IMR-90 (cell line): ENCODE measurements at regions not wholly inside any gene's neighbourhood (a gene's known extent, or its start where the extent isn't known, plus 50 kb on each side); places are given as distances from the start of the nearest gene placed in this dataset.
"Not testable (repeated sequence)": the region's sequence is repeated elsewhere in the genome, so short reads cannot be mapped to it uniquely, and the experiment has no call there.

ENCODE experiments used
- ATAC-seq: fragments of 200-7000 bp; cut with Tn5 transposase; 2 replicates; pipeline ENCODE4 v1.9.1; 2020; ENCODE audit warnings: low read depth, mild to moderate bottlenecking, moderate library complexity
- BruUV-seq: library from RNA; stranded (reverse); fragments of 400-500 nt; replicated peaks from 2 replicates; lab custom pipeline; 2021; lab: Mats Ljungman, UMichigan
- CTCF ChIA-PET: fragments of 300-600 bp; formaldehyde crosslinking; extraction: SDS; loops from one replicate; lab custom pipeline; 2021; ENCODE audit warnings: antibody characterized with exemption; lab: Yijun Ruan, JAX
- POLR2A ChIA-PET: fragments of 300-600 bp; sonication (Branson Sonifier 250); formaldehyde crosslinking; loops from one replicate; lab custom pipeline; 2022; ENCODE audit warnings: antibody characterized with exemption; ENCODE audit not compliant: unreplicated experiment; lab: Charles Lee
- DNase-seq: peaks from one replicate; pipeline ENCODE4 v3.0.0; 2013
- H2AFZ ChIP-seq: replicated peaks from 2 replicates; pipeline ENCODE3; 2013; ENCODE audit warnings: low read length, mild to moderate bottlenecking; ENCODE audit not compliant: poor library complexity
- H2AK5ac ChIP-seq: 2 replicates; pipeline ENCODE4 v1.6.1; 2013; ENCODE audit warnings: low read depth, low read length, inconsistent platforms
- H2AK9ac ChIP-seq: replicated peaks from 2 replicates; pipeline ENCODE3; 2013; ENCODE audit warnings: mild to moderate bottlenecking, low read depth, low read length, moderate library complexity; ENCODE audit not compliant: poor library complexity
- H2BK120ac ChIP-seq: 2 replicates; pipeline ENCODE4 v1.6.1; 2013; ENCODE audit warnings: low read depth, low read length, inconsistent platforms
- H2BK15ac ChIP-seq: 3 replicates; pipeline ENCODE4 v1.6.1; 2013; ENCODE audit warnings: low read depth, low read length, inconsistent platforms
- H2BK20ac ChIP-seq: 2 replicates; pipeline ENCODE4 v1.6.1; 2013; ENCODE audit warnings: low read depth, mild to moderate bottlenecking, inconsistent platforms, low read length, moderate library complexity
- H2BK5ac ChIP-seq: 2 replicates; pipeline ENCODE4 v1.6.1; 2013; ENCODE audit warnings: mild to moderate bottlenecking, low read depth, low read length, inconsistent platforms; ENCODE audit not compliant: poor library complexity, severe bottlenecking
- H3K14ac ChIP-seq: replicated peaks from 2 replicates; pipeline ENCODE4 v1.6.1; 2013; ENCODE audit warnings: low read depth, low read length, inconsistent platforms
- H3K18ac ChIP-seq: 2 replicates; pipeline ENCODE4 v1.6.1; 2013; ENCODE audit warnings: low read depth, low read length, control low read depth
- H3K23ac ChIP-seq: 2 replicates; pipeline ENCODE4 v1.6.1; 2013; ENCODE audit warnings: low read depth, low read length, inconsistent platforms
- H3K27ac ChIP-seq: 2 replicates; pipeline ENCODE4 v1.5.1; 2013; ENCODE audit warnings: mild to moderate bottlenecking, control low read depth, low read length; ENCODE audit not compliant: insufficient read depth
- H3K27me3 ChIP-seq: 2 replicates; pipeline ENCODE4 v1.6.1; 2013; ENCODE audit warnings: low read length; ENCODE audit not compliant: control insufficient read depth, insufficient read depth
- H3K36me3 ChIP-seq: 2 replicates; pipeline ENCODE4 v1.6.1; 2013; ENCODE audit warnings: low read length, mixed read lengths; ENCODE audit not compliant: control insufficient read depth, insufficient read depth
- H3K4ac ChIP-seq: 2 replicates; pipeline ENCODE4 v1.6.1; 2013; ENCODE audit warnings: low read depth, low read length, inconsistent platforms
- H3K4me1 ChIP-seq: 2 replicates; pipeline ENCODE4 v1.6.1; 2013; ENCODE audit warnings: low read length, mixed read lengths; ENCODE audit not compliant: control insufficient read depth, insufficient read depth
- H3K4me2 ChIP-seq: 2 replicates; pipeline ENCODE4 v1.6.1; 2013; ENCODE audit warnings: low read depth, mild to moderate bottlenecking, control low read depth, low read length, moderate library complexity
- H3K4me3 ChIP-seq: 2 replicates; pipeline ENCODE4 v1.5.1; 2013; ENCODE audit warnings: low read depth, mild to moderate bottlenecking, control low read depth, low read length, moderate library complexity; ENCODE audit not compliant: insufficient read depth
- H3K56ac ChIP-seq: 2 replicates; pipeline ENCODE4 v1.6.1; 2013; ENCODE audit warnings: low read length, inconsistent platforms; ENCODE audit not compliant: insufficient read depth; ENCODE audit errors: extremely low read depth
- H3K79me1 ChIP-seq, 2 experiments: 2 replicates each; pipeline ENCODE4 v1.6.1; 2013; ENCODE audit warnings: low read length in 2 of 2, inconsistent platforms in 1 of 2, low read depth in 1 of 2
- H3K9ac ChIP-seq: 2 replicates; pipeline ENCODE4 v1.6.1; 2013; ENCODE audit warnings: low read depth, low read length, control low read depth
- H3K9me1 ChIP-seq: 2 replicates; pipeline ENCODE4 v1.6.1; 2013; ENCODE audit warnings: low read length, inconsistent platforms; ENCODE audit not compliant: insufficient read depth
- H3K9me3 ChIP-seq: 2 replicates; pipeline ENCODE4 v1.6.1; 2013; ENCODE audit warnings: low read length; ENCODE audit not compliant: control insufficient read depth, insufficient read depth
- H4K20me1 ChIP-seq: 2 replicates; pipeline ENCODE4 v1.6.1; 2013; ENCODE audit warnings: low read length, inconsistent platforms; ENCODE audit not compliant: insufficient read depth
- H4K5ac ChIP-seq: 2 replicates; pipeline ENCODE4 v1.6.1; 2013; ENCODE audit warnings: mild to moderate bottlenecking, low read depth, low read length, control low read depth
- H4K8ac ChIP-seq, 2 experiments: 2 replicates each; pipeline ENCODE4 v1.6.1; 2013; ENCODE audit warnings: low read depth in 2 of 2, low read length in 2 of 2, control low read depth in 1 of 2, inconsistent platforms in 1 of 2
- H4K91ac ChIP-seq: 2 replicates; pipeline ENCODE4 v1.6.1; 2013; ENCODE audit warnings: low read depth, low read length, inconsistent platforms; ENCODE audit not compliant: insufficient read depth
- WGBS, 2 experiments: methylation state at CpG; one replicate each; pipeline versions ENCODE4 v1.1.5 to v1.1.7; 2013; ENCODE audit warnings: missing lambda C conversion rate in 2 of 2; ENCODE audit not compliant: insufficient read length in 1 of 2; ENCODE audit errors: extremely low coverage in 2 of 2; 5-methylcytosine and 5-hydroxymethylcytosine counted together
- dilution Hi-C: fragments of 300-500 bp; cut with HindIII; formaldehyde crosslinking; loops from one replicate; pipeline ENCODE4 v1.14.3; 2018; ENCODE audit warnings: low sequenced_read_pairs; ENCODE audit not compliant: unreplicated experiment
- in situ Hi-C: fragments of 300-500 bp; cut with MboI; formaldehyde crosslinking; loops from 3 replicates; pipeline ENCODE4 v1.14.3; 2019; ENCODE audit warnings: low sequenced_read_pairs, inconsistent platforms, mixed read lengths
- intact Hi-C: fragments of 100-400 bp; cut with micrococcal nuclease; formaldehyde crosslinking; loops from 2 replicates; pipeline ENCODE4 v1.10.0; 2022

- CTCF ChIA-PET, H3K9me1 ChIP-seq, H3K79me1 ChIP-seq, H2BK5ac ChIP-seq, H3K9ac ChIP-seq, ATAC-seq, H4K5ac ChIP-seq, H3K23ac ChIP-seq, H2BK15ac ChIP-seq, H3K18ac ChIP-seq, H4K91ac ChIP-seq, BruUV-seq, H2AFZ ChIP-seq, H3K36me3 ChIP-seq, H2AK5ac ChIP-seq, H2BK20ac ChIP-seq, H2BK120ac ChIP-seq, H3K4me2 ChIP-seq, H3K4me3 ChIP-seq, in situ Hi-C loops, DNase-seq, H2AK9ac ChIP-seq, H3K27me3 ChIP-seq, H3K14ac ChIP-seq, H3K4ac ChIP-seq, intact Hi-C loops, H4K8ac ChIP-seq, H3K9me3 ChIP-seq, H3K27ac ChIP-seq, dilution Hi-C loops, H3K56ac ChIP-seq, POLR2A ChIA-PET, H4K20me1 ChIP-seq, H3K4me1 ChIP-seq: not testable (repeated sequence)
- WGBS, 2 experiments = no CpG with 5 or more reads among the region's 5 CpGs
Observed at GRCh38 chr17:62231293-62231692, 149.1 kb upstream of the EFCAB3 start.

DNA sequence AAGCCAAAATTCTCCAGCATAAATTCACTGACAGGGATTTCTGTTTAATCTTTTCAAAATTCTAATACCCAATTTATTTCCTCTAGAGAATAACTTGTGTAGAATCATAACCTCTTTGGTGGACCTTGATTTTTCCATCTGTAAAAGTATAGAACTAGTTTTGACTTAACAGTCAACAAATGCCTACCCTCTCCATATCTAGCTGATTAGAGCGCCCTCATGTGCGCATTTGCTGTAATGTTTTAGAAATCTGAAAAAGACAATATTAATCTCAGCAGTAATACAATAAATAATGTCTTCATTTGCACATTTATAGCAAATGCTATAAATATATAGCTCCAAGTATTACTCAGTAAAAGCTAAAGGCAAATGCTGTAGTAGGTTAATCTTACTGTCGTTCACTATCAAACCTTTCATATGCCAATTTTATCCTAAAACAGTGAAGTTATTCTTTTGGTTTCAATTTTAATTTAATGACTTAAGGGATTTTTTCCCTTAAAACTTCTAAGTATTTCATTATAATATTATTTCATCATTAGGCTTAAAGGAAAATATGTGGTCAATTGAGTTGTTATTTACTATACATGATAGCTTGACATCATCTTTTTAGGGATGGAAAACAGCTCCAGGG lies 153.6 kb upstream of the EFCAB3 start:
- H4K8ac ChIP-seq, BruUV-seq, H3K4ac ChIP-seq, H2AK9ac ChIP-seq, H2BK5ac ChIP-seq, H4K91ac ChIP-seq, H3K27ac ChIP-seq, H3K23ac ChIP-seq, DNase-seq, H4K5ac ChIP-seq, H3K79me1 ChIP-seq, H3K18ac ChIP-seq, H3K9me1 ChIP-seq, H2BK120ac ChIP-seq, H2BK20ac ChIP-seq, H2BK15ac ChIP-seq, H3K56ac ChIP-seq, H3K4me2 ChIP-seq, H2AK5ac ChIP-seq, ATAC-seq, H3K9me3 ChIP-seq, H3K4me1 ChIP-seq, H3K36me3 ChIP-seq, dilution Hi-C loops, H3K9ac ChIP-seq, H3K4me3 ChIP-seq, H3K27me3 ChIP-seq, CTCF ChIA-PET, POLR2A ChIA-PET, H3K14ac ChIP-seq, intact Hi-C loops, H2AFZ ChIP-seq, in situ Hi-C loops, H4K20me1 ChIP-seq: not testable (repeated sequence)
- WGBS, 2 experiments = no CpG with 5 or more reads among the region's 3 CpGs
